ENCODE measurements at regions not wholly inside any gene's neighbourhood (a gene's known extent, or its start where the extent isn't known, plus 50 kb on each side); places are given as distances from the start of the nearest gene placed in this dataset.
A peak's percentile ranks its signal among the peaks of the same experiment; 100 is the strongest.

DNA sequence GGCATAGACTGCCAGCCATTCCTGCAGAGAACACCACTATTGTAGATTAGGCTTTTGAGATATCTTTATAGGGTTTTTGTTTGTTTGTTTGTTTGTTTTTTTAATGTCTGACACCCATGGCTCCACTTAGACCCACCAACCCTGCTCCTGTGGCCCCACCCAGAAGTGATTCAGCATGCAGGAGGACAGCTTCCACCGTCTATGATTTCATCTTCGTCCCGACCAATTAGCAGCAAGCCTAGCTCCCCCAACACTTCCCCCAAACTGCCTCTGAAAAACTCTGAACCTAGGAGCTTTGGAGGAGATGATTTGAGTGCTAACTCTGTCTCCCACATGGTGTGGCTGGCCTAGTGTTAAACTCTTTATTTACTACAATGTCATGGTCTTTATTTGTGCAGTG lies 108.3 kb upstream of the RXFP2 start:
- no peak for DNase-seq
- H3K27ac ChIP-seq (ENCODE audit: insufficient read depth in 1 of 2, low read depth in 1 of 2, low read length in 2 of 2, poor library complexity in 1 of 2, severe bottlenecking in 2 of 2) = no peak overlapping the region
- no peaks in the 10 kb centered on the region for H3K9me3 ChIP-seq (ENCODE audit: control extremely low read depth in 1 of 5, control insufficient read depth in 4 of 5, insufficient read depth in 2 of 5, low read depth in 1 of 5, low read length in 4 of 5)
- H3K4me1 ChIP-seq (ENCODE audit: control extremely low read depth in 1 of 4, control insufficient read depth in 4 of 4, insufficient read depth in 4 of 4, low read length in 3 of 4) = peaks cover 0 to 13% (median 8%) of the 10 kb centered on the region in 4 experiments
- no peak overlapping the region for H3K4me3 ChIP-seq (ENCODE audit: control insufficient read depth in 1 of 7, extremely low read depth in 1 of 7, insufficient read depth in 4 of 7, low read depth in 2 of 7, low read length in 6 of 7)
- POLR2A ChIA-PET = no interaction called here
- H3K36me3 ChIP-seq (ENCODE audit: control insufficient read depth in 4 of 4, insufficient read depth in 4 of 4, low read length in 3 of 4) = no peaks in the 10 kb centered on the region
- WGBS (ENCODE audit: insufficient coverage) = 17% methylated on average over 1 of the region's 3 CpGs
- no peaks in the 10 kb centered on the region for H3K27me3 ChIP-seq (replicated peaks in 2 of 5; ENCODE audit: control insufficient read depth in 4 of 5, insufficient read depth in 5 of 5, low read length in 4 of 5)
- CTCF ChIA-PET = no interaction called here

DNA sequence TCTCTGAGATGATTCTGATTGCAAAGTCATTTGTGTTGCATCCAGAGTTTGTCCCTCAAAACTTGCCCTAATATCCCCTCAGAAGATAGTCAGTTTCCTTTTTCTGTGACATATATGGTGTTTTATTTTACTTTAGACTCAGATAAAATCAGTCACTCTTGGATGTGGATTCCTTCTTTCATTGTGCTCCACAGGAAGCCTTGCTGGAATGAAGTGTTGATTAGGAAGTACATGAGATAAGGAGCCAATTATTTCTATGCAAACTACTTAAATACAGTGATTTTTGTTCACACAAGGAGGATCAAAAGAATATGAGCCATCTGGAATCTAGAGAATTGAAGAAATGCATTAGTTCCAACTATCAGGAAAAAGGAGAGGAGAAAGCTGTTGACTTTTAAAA lies 107.6 kb upstream of the RXFP2 start:
- POLR2A ChIA-PET = no interaction called here

DNA sequence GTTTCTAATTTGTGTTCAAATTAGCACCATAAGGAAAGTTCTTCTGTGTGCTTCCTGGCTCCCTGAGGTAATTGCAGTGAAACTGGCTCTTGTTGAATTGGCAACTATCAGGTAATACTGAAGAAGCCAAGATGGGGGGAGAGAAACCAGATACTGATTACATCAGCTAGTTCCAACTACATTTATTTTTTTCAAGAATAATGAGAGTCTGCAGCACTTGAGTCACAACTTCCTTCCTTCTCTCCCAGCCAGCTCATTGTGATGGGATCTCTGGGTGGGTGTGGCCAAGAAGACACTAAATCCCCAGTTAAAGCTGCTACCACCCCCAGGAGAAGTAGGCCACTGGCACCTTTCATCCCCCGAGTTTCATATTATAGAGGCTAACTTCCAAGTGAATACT lies 100.7 kb upstream of the RXFP2 start:
- no peaks in the 10 kb centered on the region for H3K27me3 ChIP-seq (replicated peaks in 2 of 5; ENCODE audit: control insufficient read depth in 4 of 5, insufficient read depth in 5 of 5, low read length in 4 of 5)
- no peak for DNase-seq
- H3K27ac ChIP-seq (ENCODE audit: insufficient read depth in 1 of 2, low read depth in 1 of 2, low read length in 2 of 2, poor library complexity in 1 of 2, severe bottlenecking in 2 of 2) = no peak overlapping the region
- peaks cover 0 to 8% (median 0%) of the 10 kb centered on the region in 5 experiments for H3K9me3 ChIP-seq (ENCODE audit: control extremely low read depth in 1 of 5, control insufficient read depth in 4 of 5, insufficient read depth in 2 of 5, low read depth in 1 of 5, low read length in 4 of 5)
- POLR2A ChIA-PET = no interaction called here
- no peaks in the 10 kb centered on the region for H3K36me3 ChIP-seq (ENCODE audit: control insufficient read depth in 4 of 4, insufficient read depth in 4 of 4, low read length in 3 of 4)
- 86% methylated on average over 1 of the region's 1 CpG for WGBS (ENCODE audit: insufficient coverage)
- CTCF ChIA-PET = interaction anchor here (0.7 kb wide), 1 partner anchor 12 kb away, joined by 3 read pairs; no protein-coding TSS in a partner anchor
- H3K4me1 ChIP-seq (ENCODE audit: control extremely low read depth in 1 of 4, control insufficient read depth in 4 of 4, insufficient read depth in 4 of 4, low read length in 3 of 4) = no peaks in the 10 kb centered on the region
- H3K4me3 ChIP-seq (ENCODE audit: control insufficient read depth in 1 of 7, extremely low read depth in 1 of 7, insufficient read depth in 4 of 7, low read depth in 2 of 7, low read length in 6 of 7) = no peak overlapping the region

More for the DNA sequence above, 107.6 kb upstream of the RXFP2 start:
- H3K36me3 ChIP-seq (ENCODE audit: control insufficient read depth in 4 of 4, insufficient read depth in 4 of 4, low read length in 3 of 4) = no peaks in the 10 kb centered on the region
- no peaks in the 10 kb centered on the region for H3K27me3 ChIP-seq (replicated peaks in 2 of 5; ENCODE audit: control insufficient read depth in 4 of 5, insufficient read depth in 5 of 5, low read length in 4 of 5)
- H3K27ac ChIP-seq (ENCODE audit: insufficient read depth in 1 of 2, low read depth in 1 of 2, low read length in 2 of 2, poor library complexity in 1 of 2, severe bottlenecking in 2 of 2) = no peak overlapping the region
- no peak for DNase-seq
- no peak overlapping the region for H3K4me3 ChIP-seq (ENCODE audit: control insufficient read depth in 1 of 7, extremely low read depth in 1 of 7, insufficient read depth in 4 of 7, low read depth in 2 of 7, low read length in 6 of 7)
- CTCF ChIA-PET = no interaction called here
- peaks cover 0 to 13% (median 8%) of the 10 kb centered on the region in 4 experiments for H3K4me1 ChIP-seq (ENCODE audit: control extremely low read depth in 1 of 4, control insufficient read depth in 4 of 4, insufficient read depth in 4 of 4, low read length in 3 of 4)
- no peaks in the 10 kb centered on the region for H3K9me3 ChIP-seq (ENCODE audit: control extremely low read depth in 1 of 5, control insufficient read depth in 4 of 5, insufficient read depth in 2 of 5, low read depth in 1 of 5, low read length in 4 of 5)

DNA sequence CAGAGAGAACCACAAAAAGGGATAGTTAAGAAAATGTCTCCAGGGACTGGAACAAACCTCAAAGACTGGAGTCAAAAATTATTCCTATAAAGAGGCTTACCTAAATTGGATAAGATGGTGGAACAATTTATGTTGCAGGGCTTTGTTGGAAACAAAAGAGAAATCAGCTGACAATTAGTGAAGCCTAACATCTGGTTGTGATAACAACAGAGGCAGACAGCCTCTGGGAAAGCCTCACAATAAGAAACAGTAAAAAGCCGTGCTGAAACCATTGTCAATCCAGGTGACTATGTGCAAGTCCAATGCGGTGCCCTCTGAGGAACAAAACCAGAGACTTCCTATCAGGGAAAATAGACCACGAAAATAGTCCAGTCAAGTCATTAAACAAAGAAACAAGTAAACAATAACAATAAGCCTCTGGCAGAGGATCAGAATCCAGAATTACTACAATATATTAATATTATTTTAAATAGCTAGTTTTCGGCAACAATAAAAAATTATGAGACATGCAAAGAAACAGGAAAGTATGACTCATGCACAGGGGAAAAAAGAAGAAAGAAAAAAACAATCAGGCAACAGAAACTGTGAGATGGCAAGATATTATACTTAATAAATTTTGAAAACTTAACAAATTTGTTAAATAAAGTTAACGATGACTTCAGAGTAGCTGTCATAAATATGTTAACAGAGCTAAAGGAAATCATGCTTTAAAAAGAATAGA lies 99.7 kb upstream of the RXFP2 start:
- no peaks in the 10 kb centered on the region for H3K27me3 ChIP-seq (replicated peaks in 2 of 5; ENCODE audit: control insufficient read depth in 4 of 5, insufficient read depth in 5 of 5, low read length in 4 of 5)
- CTCF ChIA-PET = no interaction called here
- POLR2A ChIA-PET = no interaction called here
- no peaks in the 10 kb centered on the region for H3K4me1 ChIP-seq (ENCODE audit: control extremely low read depth in 1 of 4, control insufficient read depth in 4 of 4, insufficient read depth in 4 of 4, low read length in 3 of 4)
- no peaks in the 10 kb centered on the region for H3K36me3 ChIP-seq (ENCODE audit: control insufficient read depth in 4 of 4, insufficient read depth in 4 of 4, low read length in 3 of 4)
- H3K4me3 ChIP-seq (ENCODE audit: control insufficient read depth in 1 of 7, extremely low read depth in 1 of 7, insufficient read depth in 4 of 7, low read depth in 2 of 7, low read length in 6 of 7) = no peak overlapping the region
- 100% methylated on average over 1 of the region's 5 CpGs for WGBS (ENCODE audit: insufficient coverage)
- H3K27ac ChIP-seq (ENCODE audit: insufficient read depth in 1 of 2, low read depth in 1 of 2, low read length in 2 of 2, poor library complexity in 1 of 2, severe bottlenecking in 2 of 2) = no peak overlapping the region
- DNase-seq = peak in 1 of 3 donors; percentile 11
- peaks cover 0 to 8% (median 0%) of the 10 kb centered on the region in 5 experiments for H3K9me3 ChIP-seq (ENCODE audit: control extremely low read depth in 1 of 5, control insufficient read depth in 4 of 5, insufficient read depth in 2 of 5, low read depth in 1 of 5, low read length in 4 of 5)

DNA sequence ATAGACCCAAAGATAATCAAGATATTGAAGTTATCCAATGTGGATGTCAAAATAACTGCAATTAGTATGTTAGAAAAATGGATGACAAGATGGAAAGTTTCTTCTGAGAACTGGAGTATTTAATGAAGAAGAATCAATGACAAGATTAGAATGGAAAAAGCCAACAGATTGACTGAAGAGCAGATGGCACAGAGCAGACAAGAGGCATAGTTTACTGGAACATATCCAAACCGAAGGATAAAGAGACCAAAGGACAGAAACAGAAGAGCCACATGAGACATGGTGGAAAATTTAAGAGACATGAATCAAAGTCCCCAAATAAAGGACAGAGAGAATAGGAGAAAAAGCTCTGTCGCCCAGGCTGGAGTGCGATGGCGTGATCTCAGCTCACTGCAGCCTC lies 89.6 kb upstream of the RXFP2 start:
- 89% methylated on average over 4 of the region's 4 CpGs for WGBS (ENCODE audit: insufficient coverage)
- Histone ChIP-seq H3K4me3 (ENCODE audit: control insufficient read depth in 1 of 7, extremely low read depth in 1 of 7, insufficient read depth in 4 of 7, low read depth in 2 of 7, low read length in 6 of 7) (no peak overlapping the region), H3K9me3 (ENCODE audit: control extremely low read depth in 1 of 5, control insufficient read depth in 4 of 5, insufficient read depth in 2 of 5, low read depth in 1 of 5, low read length in 4 of 5) (no peaks in the 10 kb centered on the region), H3K27me3 (replicated peaks in 2 of 5; ENCODE audit: control insufficient read depth in 4 of 5, insufficient read depth in 5 of 5, low read length in 4 of 5) (no peaks in the 10 kb centered on the region), H3K4me1 (ENCODE audit: control extremely low read depth in 1 of 4, control insufficient read depth in 4 of 4, insufficient read depth in 4 of 4, low read length in 3 of 4) (no peaks in the 10 kb centered on the region), H3K36me3 (ENCODE audit: control insufficient read depth in 4 of 4, insufficient read depth in 4 of 4, low read length in 3 of 4) (no peaks in the 10 kb centered on the region), H3K27ac (ENCODE audit: insufficient read depth in 1 of 2, low read depth in 1 of 2, low read length in 2 of 2, poor library complexity in 1 of 2, severe bottlenecking in 2 of 2) (no peak overlapping the region)
- DNase-seq = no peak
- POLR2A ChIA-PET = no interaction called here
- CTCF ChIA-PET = no interaction called here

DNA sequence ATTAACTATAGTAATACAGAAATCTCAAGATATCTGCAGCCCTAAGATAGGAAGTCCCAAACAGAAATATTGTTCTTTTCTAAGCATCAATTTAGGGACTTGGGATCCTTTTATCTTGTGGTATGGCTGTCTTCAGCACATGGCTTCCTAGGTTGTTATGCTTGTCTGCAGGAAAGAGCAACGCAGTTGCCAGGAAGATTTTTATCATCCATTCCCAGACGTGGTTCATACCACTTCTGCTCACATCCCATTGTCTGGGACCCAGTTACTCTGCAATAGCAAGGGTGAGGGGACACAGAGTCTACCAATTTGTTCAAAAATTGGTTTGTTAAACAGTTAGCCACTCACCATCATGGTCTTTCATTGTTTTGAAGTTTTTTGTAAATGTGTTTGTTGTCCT lies 85.6 kb upstream of the RXFP2 start:
- POLR2A ChIA-PET = no interaction called here
- Histone ChIP-seq H3K4me1 (ENCODE audit: control extremely low read depth in 1 of 4, control insufficient read depth in 4 of 4, insufficient read depth in 4 of 4, low read length in 3 of 4) (no peaks in the 10 kb centered on the region), H3K9me3 (ENCODE audit: control extremely low read depth in 1 of 5, control insufficient read depth in 4 of 5, insufficient read depth in 2 of 5, low read depth in 1 of 5, low read length in 4 of 5) (no peaks in the 10 kb centered on the region), H3K4me3 (ENCODE audit: control insufficient read depth in 1 of 7, extremely low read depth in 1 of 7, insufficient read depth in 4 of 7, low read depth in 2 of 7, low read length in 6 of 7) (no peak overlapping the region), H3K27ac (ENCODE audit: insufficient read depth in 1 of 2, low read depth in 1 of 2, low read length in 2 of 2, poor library complexity in 1 of 2, severe bottlenecking in 2 of 2) (no peak overlapping the region), H3K27me3 (replicated peaks in 2 of 5; ENCODE audit: control insufficient read depth in 4 of 5, insufficient read depth in 5 of 5, low read length in 4 of 5) (no peaks in the 10 kb centered on the region), H3K36me3 (ENCODE audit: control insufficient read depth in 4 of 4, insufficient read depth in 4 of 4, low read length in 3 of 4) (no peaks in the 10 kb centered on the region)
- CTCF ChIA-PET = no interaction called here
- DNase-seq = no peak
- 49% methylated on average over 2 of the region's 2 CpGs for WGBS (ENCODE audit: insufficient coverage)

DNA sequence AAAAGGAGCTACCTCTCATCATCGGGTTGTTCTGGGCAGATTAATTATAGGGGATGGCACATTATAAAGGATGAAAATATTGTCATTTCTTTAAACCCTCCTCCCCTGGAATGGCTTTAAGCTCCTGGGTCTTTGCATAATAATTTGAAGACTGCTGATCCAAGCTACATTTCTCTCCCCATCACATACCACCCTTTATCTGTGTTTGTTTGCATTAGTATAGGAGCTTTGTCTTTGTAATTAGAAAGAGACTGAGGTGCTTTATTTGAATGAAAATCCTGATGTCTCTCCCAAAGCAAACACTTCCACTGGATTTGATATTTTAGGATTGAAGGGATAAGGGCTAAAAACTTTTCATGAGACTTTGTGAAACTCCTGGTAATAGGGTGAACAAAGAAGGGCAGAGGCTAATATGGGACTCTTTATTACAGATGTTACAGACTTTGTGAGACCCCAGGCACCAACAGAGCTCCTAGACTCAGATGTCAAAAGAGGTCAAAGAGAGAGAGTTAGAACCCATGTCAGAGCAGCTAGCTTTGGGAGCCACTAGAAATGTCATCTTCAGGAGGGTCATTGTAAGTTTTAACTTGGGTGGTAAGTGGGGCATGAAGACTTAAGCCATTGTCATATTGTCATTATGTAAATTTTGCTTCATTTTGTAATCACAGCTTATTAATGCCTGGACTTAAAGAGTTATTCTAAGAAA lies 75.3 kb upstream of the RXFP2 start:
- 0% methylated on average over 1 of the region's 1 CpG for WGBS (ENCODE audit: insufficient coverage)
- no peaks in the 10 kb centered on the region for H3K4me1 ChIP-seq (ENCODE audit: control extremely low read depth in 1 of 4, control insufficient read depth in 4 of 4, insufficient read depth in 4 of 4, low read length in 3 of 4)
- CTCF ChIA-PET = interaction anchor here (1.4 kb wide), 1 partner anchor 9 kb away, joined by 3 read pairs; no protein-coding TSS in a partner anchor
- H3K27me3 ChIP-seq (replicated peaks in 2 of 5; ENCODE audit: control insufficient read depth in 4 of 5, insufficient read depth in 5 of 5, low read length in 4 of 5) = no peaks in the 10 kb centered on the region
- peaks cover 0 to 1% (median 0%) of the 10 kb centered on the region in 5 experiments for H3K9me3 ChIP-seq (ENCODE audit: control extremely low read depth in 1 of 5, control insufficient read depth in 4 of 5, insufficient read depth in 2 of 5, low read depth in 1 of 5, low read length in 4 of 5)
- no peak for DNase-seq
- POLR2A ChIA-PET = no interaction called here
- H3K27ac ChIP-seq (ENCODE audit: insufficient read depth in 1 of 2, low read depth in 1 of 2, low read length in 2 of 2, poor library complexity in 1 of 2, severe bottlenecking in 2 of 2) = no peak overlapping the region
- no peak overlapping the region for H3K4me3 ChIP-seq (ENCODE audit: control insufficient read depth in 1 of 7, extremely low read depth in 1 of 7, insufficient read depth in 4 of 7, low read depth in 2 of 7, low read length in 6 of 7)
- H3K36me3 ChIP-seq (ENCODE audit: control insufficient read depth in 4 of 4, insufficient read depth in 4 of 4, low read length in 3 of 4) = no peaks in the 10 kb centered on the region

Data from common myeloid progenitor, CD34-positive (primary cell).